Endothelial cell of umbilical vein (primary cell): ENCODE measurements at regions not wholly inside any gene's neighbourhood (a gene's known extent, or its start where the extent isn't known, plus 50 kb on each side); places are given as distances from the start of the nearest gene placed in this dataset.

Experiments
- CTCF ChIP-seq, 2 donors: IDR thresholded peaks; 1 replicate in 1 of 2; 2 replicates in 1 of 2; pipeline ENCODE4 v1.5.1; 2011; ENCODE audit warnings: low read length in 2 of 2, mild to moderate bottlenecking in 2 of 2, moderate library complexity in 2 of 2, control low read depth in 1 of 2, inconsistent platforms in 1 of 2, low read depth in 1 of 2; ENCODE audit not compliant: insufficient read depth in 1 of 2; ENCODE audit errors: extremely low read depth in 1 of 2
- EZH2 ChIP-seq: IDR thresholded peaks from 2 replicates; pipeline ENCODE4 v1.6.1; 2012; ENCODE audit warnings: borderline replicate concordance, low read depth, mild to moderate bottlenecking, moderate library complexity, low read length, inconsistent platforms; ENCODE audit not compliant: severe bottlenecking
- FOS ChIP-seq: IDR thresholded peaks from 2 replicates; pipeline ENCODE4 v1.6.1; 2011; ENCODE audit warnings: mild to moderate bottlenecking, low read length, moderate library complexity, borderline replicate concordance; ENCODE audit not compliant: insufficient read depth
- GATA2 ChIP-seq: IDR thresholded peaks from 2 replicates; pipeline ENCODE4 v1.7.0; 2011; ENCODE audit warnings: low read depth, mild to moderate bottlenecking, moderate library complexity, mixed read lengths, low read length; ENCODE audit not compliant: insufficient read length, insufficient read depth
- MAX ChIP-seq: IDR thresholded peaks from 2 replicates; pipeline ENCODE4 v1.6.1; 2011; ENCODE audit not compliant: insufficient read depth, insufficient read length
- POLR2A ChIP-seq: IDR thresholded peaks from 2 replicates; pipeline ENCODE4 v1.6.1; 2012; ENCODE audit warnings: low read depth, mild to moderate bottlenecking, control low read depth, low read length
- POLR2AphosphoS5 ChIP-seq: IDR thresholded peaks from 2 replicates; pipeline ENCODE4 v1.6.1; 2012; ENCODE audit warnings: low read depth, mild to moderate bottlenecking, control low read depth, low read length, moderate library complexity; ENCODE audit not compliant: insufficient read depth

GRCh38 chr5:63101870-63102269 lies 523.3 kb downstream of the LRRC70 start:
- TF ChIP-seq CTCF (IDR thresholded peaks at IDR 0.05; ENCODE audit: extremely low read depth in 1 of 2, insufficient read depth in 1 of 2, low read depth in 1 of 2, low read length in 2 of 2) (no peak), EZH2 (no peak), POLR2AphosphoS5 (no peak), MAX (no peak), POLR2A (no peak), FOS (no peak), GATA2 (no peak)
